SK-N-SH (cell line): ENCODE measurements at regions not wholly inside any gene's neighbourhood (a gene's known extent, or its start where the extent isn't known, plus 50 kb on each side); places are given as distances from the start of the nearest gene placed in this dataset.

ENCODE experiments used
- CHD2 ChIP-seq: fragments of 150-350 bp; IDR thresholded peaks from 2 replicates; pipeline ENCODE4 v1.6.1; 2018; ENCODE audit warnings: low read length; ENCODE audit not compliant: partially characterized antibody
- CTCF ChIP-seq: fragments of 200-600 bp; sonication (generic); IDR thresholded peaks from 2 replicates; pipeline ENCODE4 v1.6.1; 2017; ENCODE audit warnings: antibody characterized with exemption, mild to moderate bottlenecking, moderate library complexity
- EP300 ChIP-seq, 2 experiments: IDR thresholded peaks; 2 replicates each; pipeline versions ENCODE4 v1.4.0 to v1.6.1; 2012; ENCODE audit warnings: borderline replicate concordance in 1 of 2, low read depth in 1 of 2, low read length in 1 of 2
- EZH2phosphoT487 ChIP-seq: fragments of 200-600 bp; sonication (generic); IDR thresholded peaks from 2 replicates; pipeline ENCODE4 v1.6.1; 2017; ENCODE audit warnings: low read depth, mixed run types, mild to moderate bottlenecking, antibody characterized with exemption, moderate library complexity, borderline replicate concordance
- FOXJ3 ChIP-seq: sonication (generic); formaldehyde crosslinking; IDR thresholded peaks from 2 replicates; pipeline ENCODE4 v1.5.1; 2020; ENCODE audit warnings: mild to moderate bottlenecking, missing genetic modification reagents
- JUND ChIP-seq: IDR thresholded peaks from 2 replicates; pipeline ENCODE4 v1.4.0; 2012
- MEF2A ChIP-seq: IDR thresholded peaks from 2 replicates; pipeline ENCODE4 v1.4.0; 2012; ENCODE audit warnings: low read depth, borderline replicate concordance
- NFIC ChIP-seq: IDR thresholded peaks from 2 replicates; pipeline ENCODE4 v1.4.0; 2012; ENCODE audit warnings: borderline replicate concordance
- POLR2AphosphoS5 ChIP-seq: IDR thresholded peaks from 2 replicates; pipeline ENCODE4 v1.6.1; 2012; ENCODE audit warnings: low read depth, low read length
- RAD21 ChIP-seq: IDR thresholded peaks from 2 replicates; pipeline ENCODE4 v1.6.1; 2012; ENCODE audit warnings: mild to moderate bottlenecking, low read length
- RFX5 ChIP-seq: IDR thresholded peaks from 2 replicates; pipeline ENCODE4 v1.6.1; 2012; ENCODE audit warnings: mild to moderate bottlenecking, improper control_type of control experiment, low read length
- SIN3A ChIP-seq: IDR thresholded peaks from 2 replicates; pipeline ENCODE4 v1.6.1; 2012; ENCODE audit warnings: low read depth, mild to moderate bottlenecking, low read length, moderate library complexity, borderline replicate concordance
- TAF1 ChIP-seq: IDR thresholded peaks from 2 replicates; pipeline ENCODE4 v1.6.1; 2012; ENCODE audit warnings: low read depth, mild to moderate bottlenecking, low read length, moderate library complexity, borderline replicate concordance
- USF2 ChIP-seq: fragments of 150-350 bp; IDR thresholded peaks from 2 replicates; pipeline ENCODE4 v1.6.1; 2017; ENCODE audit warnings: antibody characterized with exemption, low read length, low read depth, borderline replicate concordance

- TF ChIP-seq POLR2AphosphoS5 (no peak), CHD2 (no peak), CTCF (no peak), SIN3A (no peak), EZH2phosphoT487 (no peak), FOXJ3 (CRISPR knock-in tag) (no peak), NFIC (no peak), USF2 (no peak), RFX5 (no peak), RAD21 (no peak), EP300 (IDR thresholded peaks at IDR 0.05; ENCODE audit: borderline replicate concordance in 1 of 2, low read depth in 1 of 2, low read length in 1 of 2) (no peak), MEF2A (no peak), JUND (no peak), TAF1 (no peak)
Observed at GRCh38 chr11:39190751-39191150, 2268.7 kb downstream of the LRRC4C start.
